Parathyroid adenoma (tissue), 2 donors: ENCODE measurements at regions not wholly inside any gene's neighbourhood (a gene's known extent, or its start where the extent isn't known, plus 50 kb on each side); places are given as distances from the start of the nearest gene placed in this dataset.

ENCODE experiments used
- H2AFZ ChIP-seq: fragments of 300-600 bp; sonication (generic); one replicate; pipeline ENCODE4 v1.7.0; 2017; ENCODE audit warnings: antibody characterized with exemption, mild to moderate bottlenecking
- H3K27ac ChIP-seq: fragments of 300-600 bp; sonication (generic); one replicate; pipeline ENCODE4 v1.7.0; 2017
- H3K27me3 ChIP-seq: fragments of 300-600 bp; sonication (generic); one replicate; pipeline ENCODE4 v1.7.0; 2017; ENCODE audit warnings: low read length; ENCODE audit not compliant: control insufficient read depth, insufficient read depth
- H3K36me3 ChIP-seq: fragments of 300-600 bp; sonication (generic); one replicate; pipeline ENCODE4 v1.7.0; 2017; ENCODE audit warnings: low read length; ENCODE audit not compliant: control insufficient read depth, insufficient read depth
- H3K4me1 ChIP-seq: fragments of 300-600 bp; sonication (generic); one replicate; pipeline ENCODE4 v1.7.0; 2017; ENCODE audit warnings: control low read depth
- H3K4me2 ChIP-seq: fragments of 300-600 bp; sonication (generic); one replicate; pipeline ENCODE4 v1.7.0; 2017; ENCODE audit warnings: low read length
- H3K4me3 ChIP-seq: fragments of 300-600 bp; sonication (generic); one replicate; pipeline ENCODE4 v1.7.0; 2017; ENCODE audit warnings: low read depth, low read length
- H3K79me2 ChIP-seq: fragments of 300-600 bp; sonication (generic); one replicate; pipeline ENCODE4 v1.7.0; 2017; ENCODE audit warnings: control low read depth
- H3K9ac ChIP-seq: fragments of 300-600 bp; sonication (generic); one replicate; pipeline ENCODE4 v1.7.0; 2017; ENCODE audit warnings: mild to moderate bottlenecking
- H3K9me3 ChIP-seq: fragments of 300-600 bp; sonication (generic); one replicate; pipeline ENCODE4 v1.7.0; 2017; ENCODE audit warnings: low read length; ENCODE audit not compliant: control insufficient read depth
- CTCF ChIP-seq: fragments of 300-600 bp; sonication (generic); IDR thresholded peaks from one replicate; pipeline ENCODE4 v1.7.0; 2017; ENCODE audit warnings: antibody characterized with exemption, mild to moderate bottlenecking
- donor health status: primary hyperparathyroidism.

DNA sequence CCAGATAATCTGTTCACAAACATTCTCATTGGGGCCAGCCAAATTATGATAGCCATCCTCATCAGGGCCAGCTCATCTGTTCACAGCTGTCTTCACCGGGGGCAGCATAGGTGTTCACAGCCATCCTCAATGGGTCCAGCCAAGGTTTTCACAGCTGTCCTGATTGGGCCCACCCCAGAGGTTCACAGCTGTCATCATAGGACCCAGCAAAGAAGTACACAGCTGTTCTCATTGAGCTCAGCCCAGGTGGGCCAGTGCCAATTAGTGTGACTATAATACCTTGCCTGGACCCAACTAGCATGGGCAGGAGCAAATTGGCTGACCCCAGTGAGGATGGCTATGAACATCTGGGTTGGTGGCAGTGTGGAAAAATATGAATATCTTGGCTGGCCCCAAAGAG, 1166.0 kb downstream of the UQCRFS1 start:
- Histone ChIP-seq H3K9me3 (no peaks in the 10 kb centered on the region), H3K27ac (no peak overlapping the region), H3K4me1 (no peaks in the 10 kb centered on the region), H3K4me2 (no peak overlapping the region), H3K27me3 (no peaks in the 10 kb centered on the region), H3K36me3 (no peaks in the 10 kb centered on the region), H2AFZ (no peak overlapping the region), H3K79me2 (no peaks in the 10 kb centered on the region), H3K9ac (no peak overlapping the region), H3K4me3 (no peak overlapping the region)
- no peak for TF ChIP-seq CTCF

GRCh38 chr19:28045621-28046020, 1167.3 kb downstream of the UQCRFS1 start:
- Histone ChIP-seq H3K36me3 (no peaks in the 10 kb centered on the region), H2AFZ (no peak overlapping the region), H3K27me3 (no peaks in the 10 kb centered on the region), H3K9ac (no peak overlapping the region), H3K9me3 (no peaks in the 10 kb centered on the region), H3K4me3 (no peak overlapping the region), H3K79me2 (no peaks in the 10 kb centered on the region), H3K4me2 (no peak overlapping the region), H3K27ac (no peak overlapping the region), H3K4me1 (no peaks in the 10 kb centered on the region)
- no peak for TF ChIP-seq CTCF

GRCh38 chr19:28044477-28044876, 1168.5 kb downstream of the UQCRFS1 start:
- no peak overlapping the region for H2AFZ ChIP-seq
- H3K27ac ChIP-seq, result no peak overlapping the region
- no peaks in the 10 kb centered on the region for H3K9me3 ChIP-seq
- no peak for TF ChIP-seq CTCF
- no peak overlapping the region for H3K9ac ChIP-seq
- no peaks in the 10 kb centered on the region for H3K36me3 ChIP-seq
- no peak overlapping the region for H3K4me2 ChIP-seq
- H3K27me3 ChIP-seq, result no peaks in the 10 kb centered on the region
- H3K79me2 ChIP-seq, result no peaks in the 10 kb centered on the region
- no peak overlapping the region for H3K4me3 ChIP-seq
- H3K4me1 ChIP-seq, result no peaks in the 10 kb centered on the region

DNA sequence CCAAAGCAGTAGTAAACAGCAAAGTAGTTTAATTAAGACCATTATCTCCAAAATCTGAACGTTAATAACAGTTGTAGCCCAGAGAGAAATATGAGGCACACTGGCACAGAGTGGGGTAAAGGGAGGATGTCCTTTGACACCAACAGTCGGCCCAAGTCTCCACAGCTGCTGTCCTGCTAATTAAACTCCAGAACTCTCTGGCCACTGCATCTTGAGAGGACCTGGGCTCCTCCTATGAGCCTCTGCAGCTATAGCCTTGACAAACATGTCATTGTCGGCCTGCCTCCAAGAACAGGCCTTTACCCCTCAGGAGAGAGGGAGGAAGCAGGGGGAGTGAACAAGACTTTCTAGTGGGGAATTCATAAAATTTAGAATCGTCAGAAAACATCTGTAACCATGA, 1170.4 kb downstream of the UQCRFS1 start:
- no peaks in the 10 kb centered on the region for H3K79me2 ChIP-seq
- no peaks in the 10 kb centered on the region for H3K4me1 ChIP-seq
- H3K9me3 ChIP-seq, result no peaks in the 10 kb centered on the region
- H3K9ac ChIP-seq, result no peak overlapping the region
- TF ChIP-seq CTCF, result no peak
- H2AFZ ChIP-seq, result no peak overlapping the region
- no peaks in the 10 kb centered on the region for H3K27me3 ChIP-seq
- no peak overlapping the region for H3K4me3 ChIP-seq
- no peaks in the 10 kb centered on the region for H3K36me3 ChIP-seq
- H3K4me2 ChIP-seq, result no peak overlapping the region
- no peak overlapping the region for H3K27ac ChIP-seq

DNA sequence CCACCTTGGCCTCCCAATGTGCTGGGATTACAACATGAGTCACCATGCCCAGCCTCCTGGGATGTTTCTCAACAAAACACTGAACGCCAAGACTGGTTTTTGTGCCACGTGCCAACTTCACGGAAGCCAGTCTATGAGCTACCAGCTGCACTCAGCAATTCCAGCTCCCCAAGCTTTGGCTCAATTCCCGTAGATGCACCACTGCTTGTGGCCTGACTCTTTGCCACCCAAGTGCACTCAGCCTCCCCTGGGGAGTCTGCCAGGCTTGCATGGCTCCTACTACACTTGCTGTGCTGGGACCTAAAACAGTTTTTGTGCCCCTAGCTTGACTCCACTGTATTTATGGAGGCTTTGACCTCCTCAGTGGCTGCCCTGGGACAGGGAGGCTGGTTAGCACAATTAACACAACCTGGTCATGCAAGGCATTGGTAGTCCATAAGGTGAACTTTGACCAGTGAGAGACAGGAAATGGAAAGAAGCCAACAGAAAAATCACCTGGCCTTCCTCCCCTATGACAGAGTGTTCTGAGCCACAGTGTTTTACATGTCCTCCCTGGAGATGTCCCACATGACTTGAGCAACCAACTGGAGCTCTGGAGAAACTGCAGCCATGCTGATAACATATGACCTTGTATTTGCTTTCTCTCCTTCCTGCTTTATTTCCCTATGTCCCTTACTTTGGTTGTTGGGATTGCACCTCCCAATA, 1173.1 kb downstream of the UQCRFS1 start:
- H3K27ac ChIP-seq, result no peak overlapping the region
- no peak overlapping the region for H3K9ac ChIP-seq
- no peaks in the 10 kb centered on the region for H3K79me2 ChIP-seq
- no peaks in the 10 kb centered on the region for H3K9me3 ChIP-seq
- TF ChIP-seq CTCF, result no peak
- H3K4me3 ChIP-seq, result no peak overlapping the region
- no peak overlapping the region for H2AFZ ChIP-seq
- no peaks in the 10 kb centered on the region for H3K4me1 ChIP-seq
- no peaks in the 10 kb centered on the region for H3K27me3 ChIP-seq
- H3K4me2 ChIP-seq, result no peak overlapping the region
- H3K36me3 ChIP-seq, result no peaks in the 10 kb centered on the region
